ENCODE measurements at regions not wholly inside any gene's neighbourhood (a gene's known extent, or its start where the extent isn't known, plus 50 kb on each side); places are given as distances from the start of the nearest gene placed in this dataset.

DNA sequence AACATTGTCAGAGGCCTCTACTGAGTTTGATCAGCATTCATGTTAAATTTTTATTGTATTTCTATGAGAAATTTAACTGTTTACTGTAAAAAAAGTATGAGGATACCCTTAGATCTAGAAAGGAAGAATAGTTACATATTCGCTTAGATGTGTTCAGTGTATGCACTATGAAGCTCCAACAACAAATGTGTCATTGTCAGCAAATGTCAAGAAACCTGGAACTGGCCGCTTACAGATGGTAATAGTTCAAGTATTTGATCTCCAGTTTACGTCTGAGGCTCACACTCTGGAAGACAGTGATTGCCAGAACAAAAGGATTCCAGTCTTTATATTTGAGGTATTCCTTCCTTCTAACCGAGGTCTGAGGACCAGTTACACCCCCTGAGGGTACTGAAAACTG lies 921.2 kb upstream of the LRRTM1 start:
- no peak for DNase-seq

DNA sequence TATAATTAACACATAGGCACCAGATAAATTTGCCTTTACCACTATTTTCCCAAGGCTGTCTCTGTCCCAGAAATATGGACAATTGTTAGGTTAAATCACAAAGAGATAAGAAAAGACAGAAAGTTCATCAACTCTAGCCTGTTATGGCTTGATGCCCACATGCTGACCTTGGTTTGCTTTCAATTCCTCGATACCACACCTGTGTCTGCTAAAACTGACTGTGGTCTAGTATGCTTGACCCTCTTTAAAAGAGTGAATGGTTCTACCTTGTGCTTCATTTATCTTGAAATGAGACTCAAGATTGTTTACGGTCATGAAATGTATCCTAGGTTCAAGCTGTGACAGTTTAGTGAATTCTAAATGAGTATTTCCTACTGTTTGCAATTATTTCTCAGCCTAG lies 909.0 kb upstream of the LRRTM1 start:
- no peak for DNase-seq

DNA sequence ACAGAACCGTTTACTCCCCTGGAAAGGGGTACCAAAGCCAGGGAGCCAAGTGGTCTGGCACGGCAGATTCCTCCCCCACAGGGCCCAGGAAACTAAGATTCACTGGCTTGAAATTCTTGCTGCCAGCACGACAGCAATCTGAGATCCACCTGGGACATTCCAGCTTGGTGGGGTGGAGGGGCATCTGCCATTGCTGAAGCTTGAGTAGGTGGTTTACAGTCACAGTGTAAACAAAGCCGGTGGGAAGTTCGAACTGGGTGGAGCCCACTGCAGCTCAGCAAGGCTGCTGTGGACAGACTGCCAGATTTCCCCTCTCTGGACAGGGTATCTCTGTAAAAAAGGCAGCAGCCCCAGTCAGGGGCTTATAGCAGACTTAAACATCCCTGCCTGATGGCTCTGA lies 901.7 kb upstream of the LRRTM1 start:
- no peak for DNase-seq

DNA sequence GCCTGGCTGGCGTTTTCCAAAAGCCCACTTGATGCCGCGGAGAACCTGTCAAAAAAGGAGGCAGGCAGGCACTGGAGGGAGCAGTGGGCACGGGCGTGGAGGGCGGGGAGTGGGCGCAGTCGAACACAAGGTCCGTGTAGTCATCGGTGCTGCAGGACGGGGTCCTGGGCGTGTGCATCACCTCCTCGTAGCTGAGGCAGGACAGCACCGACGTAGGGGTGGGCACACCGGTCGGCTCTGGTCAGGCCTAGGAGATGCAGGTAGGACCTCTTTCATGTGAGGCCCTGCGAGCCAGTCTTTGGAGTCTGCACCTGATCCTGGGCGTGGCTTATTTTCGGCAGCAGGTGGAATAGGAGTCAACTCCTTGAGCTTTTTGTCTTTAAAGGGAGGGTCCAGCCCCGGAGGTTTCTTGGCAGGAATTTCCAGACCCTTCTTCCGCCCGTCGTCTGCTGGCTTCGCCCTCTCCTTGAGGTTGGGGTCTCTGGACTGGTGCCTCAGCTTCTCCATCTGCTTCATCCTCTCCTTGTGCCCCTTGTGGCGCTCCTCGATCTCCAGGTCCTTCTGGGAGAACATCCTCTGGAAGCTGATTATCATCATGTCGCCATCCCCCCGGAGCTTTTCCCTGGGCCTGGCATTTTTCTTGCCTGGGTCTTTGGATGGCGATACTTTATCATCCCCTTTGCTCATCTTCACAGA lies 892.5 kb upstream of the LRRTM1 start:
- no peak for DNase-seq

- no peak for DNase-seq
These were observed 891.9 kb upstream of the LRRTM1 start for GRCh38 chr2:81196383-81196851.

GRCh38 chr2:81195774-81196382 lies 891.3 kb upstream of the LRRTM1 start:
- no peak for DNase-seq

DNA sequence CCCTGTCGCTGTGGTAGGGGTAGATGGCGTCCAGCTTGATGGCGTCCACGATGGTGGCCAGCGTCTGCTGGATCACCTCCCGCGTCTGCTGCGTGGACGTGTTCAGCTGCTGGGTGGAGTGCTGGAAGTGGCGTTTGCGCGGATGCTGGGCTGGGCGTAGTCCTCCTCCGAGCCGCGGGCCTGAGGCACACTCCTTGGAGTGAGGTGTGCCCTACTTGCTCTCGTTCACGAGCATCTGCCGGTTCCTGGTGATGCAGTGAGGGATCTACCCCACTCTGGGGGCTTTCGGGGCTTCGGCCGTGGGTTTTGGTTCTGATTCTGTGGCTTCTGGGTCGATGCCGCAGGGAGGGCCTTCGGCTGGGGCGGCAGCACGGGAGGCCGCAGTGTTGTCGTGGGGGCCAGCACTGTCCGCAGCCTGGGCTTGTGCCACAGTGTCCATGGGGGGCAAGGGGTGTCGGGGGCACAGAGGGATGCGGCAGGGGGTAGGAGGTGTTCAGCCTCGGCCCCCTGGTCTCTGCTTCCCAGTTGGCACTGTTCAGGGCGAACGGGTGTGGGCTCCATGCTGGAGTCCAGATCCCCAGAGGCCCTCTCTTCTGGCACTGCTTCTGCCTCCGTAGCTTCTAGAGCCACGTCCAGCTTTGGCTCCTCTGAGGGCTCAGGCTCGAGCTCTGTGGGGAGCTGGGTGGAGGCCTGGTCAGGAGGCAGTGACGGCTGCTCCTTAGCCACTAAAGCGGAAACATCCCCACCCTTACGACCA lies 890.6 kb upstream of the LRRTM1 start:
- no peak for DNase-seq

- DNase-seq: no peak
These were observed 890.0 kb upstream of the LRRTM1 start for GRCh38 chr2:81194581-81194980.

GRCh38 chr2:81194176-81194575 lies 889.6 kb upstream of the LRRTM1 start:
- no peak for DNase-seq

- DNase-seq: no peak
These were observed 877.3 kb upstream of the LRRTM1 start for GRCh38 chr2:81181845-81182244.

- DNase-seq: no peak
These were observed 866.9 kb upstream of the LRRTM1 start for GRCh38 chr2:81171447-81171846.

DNA sequence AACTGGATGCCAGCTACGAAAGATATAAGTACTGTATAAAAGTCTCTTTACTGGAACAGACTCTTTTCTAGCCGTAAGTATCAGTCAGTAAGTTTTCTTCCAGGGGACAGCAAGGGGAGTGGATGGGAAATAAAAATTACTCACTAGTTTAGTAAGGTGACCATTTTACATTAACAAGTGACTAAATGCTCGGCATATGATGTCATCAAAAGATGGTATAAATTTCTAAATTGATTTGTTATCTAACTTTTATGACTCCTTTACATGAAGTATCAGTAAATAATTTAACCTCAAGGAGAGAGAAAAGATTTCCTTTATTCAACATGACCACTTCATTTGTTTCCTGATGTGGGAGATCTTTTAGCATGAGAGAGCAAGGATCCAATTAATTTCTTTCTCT lies 859.0 kb upstream of the LRRTM1 start:
- DNase-seq: no peak

DNA sequence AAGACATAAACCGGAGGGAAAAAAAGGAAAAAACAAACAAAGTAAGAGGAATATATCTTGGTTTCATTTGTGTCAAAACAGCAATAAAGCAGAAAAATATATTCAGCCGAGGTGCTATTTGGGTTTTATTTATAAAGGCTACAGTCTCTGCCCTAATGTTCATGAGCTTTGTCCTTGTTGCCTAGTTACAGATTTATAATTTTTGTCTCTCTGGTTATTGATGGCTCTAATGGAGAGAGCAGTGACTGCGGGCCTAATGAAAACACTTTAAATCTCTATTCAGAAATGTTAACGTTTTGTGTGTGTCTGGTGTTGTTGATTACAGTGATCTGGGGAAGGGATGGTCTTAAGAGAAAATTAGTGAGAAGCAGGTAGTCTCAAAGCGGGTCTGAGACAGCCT lies 854.0 kb upstream of the LRRTM1 start:
- DNase-seq: no peak

DNA sequence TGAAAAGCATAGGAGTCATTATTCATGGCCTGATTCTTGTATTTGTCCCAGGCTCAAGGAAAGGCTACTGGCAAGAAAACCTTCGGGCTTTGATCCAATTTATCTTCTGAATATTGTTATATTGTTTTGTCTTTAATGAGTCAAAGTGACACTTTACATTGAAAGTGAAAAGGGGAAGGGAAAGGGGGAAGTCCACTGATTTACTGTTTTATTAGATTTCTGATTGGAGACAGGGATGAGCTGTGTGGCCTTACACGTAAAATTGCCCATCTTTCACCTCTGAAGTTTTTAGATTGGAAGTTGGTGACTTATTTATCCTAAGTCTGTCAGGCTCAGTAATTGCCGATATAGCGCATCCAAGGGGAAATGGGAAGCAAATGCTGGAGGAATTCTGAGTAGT lies 843.8 kb upstream of the LRRTM1 start:
- no peak for DNase-seq

DNA sequence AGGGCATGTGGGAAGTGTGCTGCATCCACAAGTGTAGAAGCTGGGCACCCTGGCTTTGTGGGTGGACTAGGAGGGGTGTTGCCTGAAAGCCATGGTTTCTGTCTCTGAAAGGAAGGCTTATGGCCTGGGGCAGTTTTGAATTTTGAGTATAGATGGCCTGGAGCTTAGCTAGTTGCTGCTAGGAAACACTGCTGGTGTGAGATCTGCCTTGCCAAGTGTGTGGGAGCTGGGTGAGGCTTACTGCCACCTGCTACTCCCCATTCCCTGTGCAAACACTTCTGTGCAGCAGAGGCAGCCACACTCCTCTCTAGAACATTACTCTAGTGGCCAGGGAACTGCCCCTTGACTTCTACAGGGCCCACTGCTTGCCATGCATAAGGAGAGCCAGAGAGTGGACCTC lies 831.7 kb upstream of the LRRTM1 start:
- no peak for DNase-seq

- no peak for DNase-seq
These were observed 792.8 kb upstream of the LRRTM1 start for GRCh38 chr2:81097361-81097760.

DNA sequence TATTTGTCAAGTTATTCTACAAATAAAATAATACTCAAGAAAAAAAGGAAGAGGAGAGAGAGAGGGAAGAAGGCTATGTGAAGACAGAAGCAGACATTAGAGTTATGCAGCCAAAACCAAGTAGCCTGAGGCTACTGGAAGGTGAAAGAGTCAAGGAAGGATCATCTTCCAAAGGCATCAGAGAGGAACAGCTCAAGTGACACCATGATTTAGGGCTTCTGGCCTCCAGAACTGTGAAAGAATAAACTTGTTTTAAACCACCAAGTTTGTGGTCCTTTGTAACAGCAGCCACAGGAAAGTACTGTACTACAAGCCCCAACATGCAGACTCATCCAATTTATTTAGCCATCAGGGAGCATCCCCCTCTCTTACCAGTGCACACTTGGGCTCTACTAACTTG lies 788.5 kb upstream of the LRRTM1 start:
- DNase-seq: no peak

GRCh38 chr2:81087646-81088045 lies 783.1 kb upstream of the LRRTM1 start:
- peak; percentile 24 for DNase-seq

- no peak for DNase-seq
These were observed 779.5 kb upstream of the LRRTM1 start for GRCh38 chr2:81084101-81084500.

DNA sequence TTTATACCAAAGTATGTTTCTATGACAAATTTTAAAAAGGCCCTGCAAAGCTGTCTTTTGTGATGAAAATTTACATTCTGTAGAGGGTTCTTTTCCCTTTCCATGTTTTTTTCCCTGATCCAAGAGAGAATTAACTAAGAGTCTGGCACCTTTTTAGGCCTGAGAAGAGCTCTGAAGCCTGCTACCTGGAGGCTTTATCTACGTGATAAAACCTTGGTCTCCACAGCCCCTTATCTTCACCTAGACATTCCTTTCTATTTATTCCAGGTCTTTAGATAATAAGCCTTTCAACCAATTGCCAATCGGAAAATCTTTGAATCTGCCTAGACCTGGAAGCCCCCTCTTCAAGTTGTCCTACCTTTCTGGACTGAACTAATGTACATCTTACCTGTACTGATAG lies 774.1 kb upstream of the LRRTM1 start:
- DNase-seq: no peak

- no peak for DNase-seq
These were observed 773.5 kb upstream of the LRRTM1 start for GRCh38 chr2:81078102-81078501.

GRCh38 chr2:81077396-81077795 lies 772.8 kb upstream of the LRRTM1 start:
- DNase-seq: no peak

DNA sequence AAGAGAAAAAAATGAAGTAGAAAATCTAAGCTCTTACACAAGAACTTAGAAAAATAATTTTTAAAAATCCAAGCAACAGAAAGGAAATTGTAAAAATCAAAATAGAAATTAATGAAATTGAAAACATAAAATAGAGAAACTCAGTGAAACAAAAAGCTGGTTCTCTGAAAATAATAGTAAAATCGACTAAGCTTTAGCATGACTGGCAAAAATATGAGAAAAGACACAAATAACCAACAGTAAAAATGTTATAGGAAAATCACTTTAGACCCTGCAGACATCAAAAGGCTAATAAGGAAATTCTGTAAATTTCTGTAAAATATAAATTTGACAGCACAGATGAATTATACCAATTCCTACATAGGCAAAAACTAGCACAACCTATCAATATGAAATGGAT lies 768.9 kb upstream of the LRRTM1 start:
- no peak for DNase-seq

DNA sequence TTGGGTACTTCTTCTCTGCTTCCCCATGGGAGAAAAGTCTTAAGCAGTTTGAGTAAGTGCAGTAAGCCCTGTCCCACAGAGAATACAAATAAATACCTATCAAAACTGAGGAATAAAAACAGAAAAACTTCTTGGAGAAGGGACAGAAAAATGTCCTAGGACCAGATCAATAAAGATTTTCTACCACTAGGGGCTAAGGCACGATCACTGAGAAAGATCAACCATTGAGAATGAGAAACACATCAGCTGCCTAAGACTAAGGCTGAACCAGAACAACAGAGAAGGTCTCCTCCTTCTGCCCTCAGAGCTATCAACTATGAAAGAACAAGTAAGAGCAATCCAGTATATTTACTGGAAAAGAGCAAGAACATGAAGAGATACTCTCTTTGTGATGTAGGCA lies 763.6 kb upstream of the LRRTM1 start:
- no peak for DNase-seq
